ENCODE measurements at regions not wholly inside any gene's neighbourhood (a gene's known extent, or its start where the extent isn't known, plus 50 kb on each side); places are given as distances from the start of the nearest gene placed in this dataset.

DNA sequence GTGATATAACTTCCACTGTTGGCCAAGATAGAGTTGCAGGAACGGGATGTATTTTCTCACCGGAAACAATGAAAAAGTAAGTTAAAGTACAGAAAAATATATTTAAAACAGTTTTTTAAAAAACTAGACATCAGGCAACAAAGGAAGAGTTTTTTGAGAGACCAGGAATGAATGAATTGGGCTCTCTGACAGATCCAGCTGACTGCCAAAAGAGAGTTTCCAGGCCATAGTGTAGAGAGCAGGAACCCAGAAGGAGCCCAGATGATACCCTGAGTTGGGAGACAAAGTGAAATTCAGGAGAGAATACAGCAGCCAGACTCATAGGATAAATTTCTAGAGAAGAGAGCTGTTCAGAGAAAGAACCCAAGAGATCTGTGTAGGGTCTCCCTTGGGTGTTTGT, 362.6 kb upstream of the SMIM21 start:
- no peak for DNase-seq

- no peak for DNase-seq
These were observed 358.3 kb upstream of the SMIM21 start for GRCh38 chr18:75785834-75786233.

DNA sequence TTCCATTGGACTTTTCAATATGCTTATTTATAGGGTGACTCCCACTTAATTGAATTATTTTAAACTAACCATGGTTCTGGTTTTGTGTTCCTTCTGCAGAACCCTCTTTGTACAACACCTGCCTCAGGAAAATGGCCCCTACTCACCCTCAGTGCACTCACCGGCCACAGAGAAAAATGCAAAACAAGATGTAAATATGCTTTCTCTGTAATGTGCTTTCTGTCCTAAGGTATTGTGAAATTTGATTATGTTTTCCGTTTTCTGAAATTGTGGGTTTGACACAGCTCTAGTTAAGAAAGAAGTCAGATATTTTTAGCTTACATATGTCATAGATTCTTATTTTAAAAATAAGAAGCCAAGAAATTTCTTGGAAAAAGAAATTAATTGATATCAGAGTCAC, 357.7 kb upstream of the SMIM21 start:
- no peak for DNase-seq

DNA sequence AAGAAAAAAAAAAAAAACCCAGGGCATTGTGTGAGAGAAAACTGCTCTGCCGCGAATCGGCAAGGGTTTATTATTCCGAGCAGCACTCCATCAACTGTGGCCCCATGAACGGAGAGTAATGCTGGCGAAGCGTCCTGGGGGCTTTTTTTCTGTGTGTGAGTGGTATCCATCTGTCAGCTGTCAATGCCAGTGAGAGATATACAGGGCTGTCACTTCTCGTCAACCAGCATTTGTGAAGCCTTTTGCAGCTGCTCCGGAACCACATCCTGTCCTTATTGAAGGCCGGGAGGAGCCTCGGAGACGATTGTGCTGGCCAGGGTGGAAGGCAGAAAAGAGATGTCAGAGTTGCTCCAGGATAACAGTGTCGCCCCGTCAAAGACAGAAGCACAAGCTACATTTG, 356.9 kb upstream of the SMIM21 start:
- no peak for DNase-seq

- no peak for DNase-seq
These were observed 356.2 kb upstream of the SMIM21 start for GRCh38 chr18:75783566-75784281.

DNA sequence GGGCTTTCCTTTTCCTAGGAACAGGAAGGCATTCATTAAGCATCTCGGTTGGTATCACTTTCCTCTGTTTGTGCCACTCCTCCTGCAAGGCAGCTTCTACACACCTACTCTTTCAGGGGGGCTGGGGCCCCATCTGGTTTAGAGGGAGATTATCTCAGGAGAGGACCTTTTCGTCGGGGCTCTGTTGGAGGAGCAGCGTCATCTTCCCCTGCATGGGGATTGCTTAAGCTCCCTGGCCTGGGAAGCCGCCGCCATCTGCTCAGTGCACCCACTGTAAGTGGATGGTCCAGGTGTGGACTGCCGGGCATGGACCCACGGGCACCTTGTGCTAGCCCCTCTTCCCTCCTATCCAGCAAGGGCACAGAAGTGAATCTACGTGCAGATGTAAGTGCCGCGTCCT, 355.3 kb upstream of the SMIM21 start:
- DNase-seq = no peak

DNA sequence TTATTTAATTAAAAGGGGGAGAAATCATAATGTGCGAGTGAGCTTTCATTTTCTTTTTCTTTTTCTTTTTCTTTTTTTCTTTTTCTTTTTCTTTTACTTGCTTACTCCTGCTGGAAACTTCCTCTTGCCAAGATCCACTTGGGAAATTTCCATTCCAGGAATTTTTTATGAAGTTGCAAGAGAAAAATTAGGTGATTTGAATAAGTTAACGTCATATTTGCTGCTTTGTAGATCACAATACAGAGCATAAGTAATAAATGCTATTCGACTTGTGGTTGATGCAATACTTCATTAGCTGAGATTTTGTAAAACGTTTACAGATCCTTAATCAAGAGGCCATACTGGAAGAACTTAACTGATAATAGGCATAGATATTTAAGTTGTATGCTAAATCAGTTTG, 354.7 kb upstream of the SMIM21 start:
- no peak for DNase-seq

GRCh38 chr18:75779910-75780309, 352.4 kb upstream of the SMIM21 start:
- no peak for DNase-seq

- no peak for DNase-seq
These were observed 351.9 kb upstream of the SMIM21 start for GRCh38 chr18:75779450-75779849.

DNA sequence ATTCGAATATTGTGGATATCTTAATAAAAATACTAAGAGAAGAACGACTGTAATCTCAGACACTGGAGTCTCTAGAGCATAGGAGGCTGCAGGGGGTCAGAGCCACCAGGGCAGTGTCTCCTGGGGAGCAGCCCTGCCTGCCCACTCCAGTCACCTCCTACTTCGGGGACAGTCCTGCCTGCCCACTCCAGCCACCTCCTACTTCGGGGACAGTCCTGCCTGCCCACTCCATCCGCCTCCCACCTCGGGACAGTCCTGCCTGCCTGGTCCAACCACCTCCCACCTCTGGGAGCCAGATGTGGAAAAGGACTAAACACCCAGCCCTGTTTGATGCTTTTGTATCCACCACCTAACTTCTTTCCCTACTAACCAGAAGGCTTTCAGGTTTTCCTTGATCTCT, 350.1 kb upstream of the SMIM21 start:
- DNase-seq = no peak

DNA sequence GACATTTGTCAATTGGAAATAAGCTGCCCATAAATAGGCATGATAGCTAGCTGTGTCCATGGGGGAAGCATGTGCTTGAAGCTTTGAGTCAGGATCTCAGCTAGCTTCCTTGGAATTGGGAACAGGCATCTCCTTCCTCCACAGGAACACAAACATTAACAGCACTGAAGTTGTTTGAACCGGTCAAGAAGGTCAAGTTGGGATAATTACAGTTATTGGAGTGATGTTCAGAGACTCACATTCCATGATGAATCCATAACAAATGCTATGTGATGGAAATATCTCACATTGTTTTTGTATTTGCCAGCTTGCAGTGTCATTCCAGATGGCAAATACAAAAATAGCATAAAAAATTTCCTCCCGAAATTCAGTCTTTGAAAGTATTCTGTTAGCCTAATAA, 347.6 kb upstream of the SMIM21 start:
- no peak for DNase-seq

DNA sequence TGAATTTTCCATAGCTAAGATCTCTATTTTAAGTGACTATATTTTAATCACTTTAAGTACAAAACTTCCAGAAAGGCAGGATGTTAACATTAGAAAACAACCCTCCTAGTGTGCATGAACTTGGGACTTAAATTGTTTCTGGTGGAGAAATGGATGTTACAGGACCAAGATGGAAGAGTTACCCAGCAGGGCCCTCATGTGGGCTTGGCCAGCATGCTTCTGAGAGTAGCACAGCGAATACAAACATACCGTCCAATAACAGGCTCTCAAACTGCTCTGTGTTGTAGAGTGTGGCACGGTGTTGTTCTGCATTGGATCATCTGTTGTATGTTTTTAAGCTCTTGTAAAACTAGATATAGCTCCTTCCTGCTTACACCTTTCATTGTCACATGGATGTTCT, 346.1 kb upstream of the SMIM21 start:
- DNase-seq = no peak

- no peak for DNase-seq
These were observed 335.3 kb upstream of the SMIM21 start for GRCh38 chr18:75762758-75763157.

- no peak for DNase-seq
These were observed 332.7 kb upstream of the SMIM21 start for GRCh38 chr18:75760208-75760607.

DNA sequence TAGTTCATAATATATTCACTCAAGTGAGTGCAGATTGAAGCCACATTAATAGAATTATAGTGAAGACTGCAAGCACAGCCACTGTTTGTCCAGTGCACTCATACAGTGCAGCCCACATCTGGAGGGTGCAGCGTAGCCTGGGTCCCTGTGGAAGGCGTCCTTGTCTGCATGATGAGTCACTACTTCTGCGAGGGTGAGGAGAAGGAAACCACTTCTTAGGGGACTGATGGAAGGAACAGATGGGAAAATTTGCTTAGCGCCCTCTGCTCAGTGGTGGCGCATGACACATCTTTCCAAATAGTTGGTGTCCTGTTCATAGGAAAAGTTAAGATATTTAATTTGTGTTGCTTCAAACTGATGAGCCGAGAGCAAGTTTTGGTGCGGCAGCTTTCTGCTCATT, 330.4 kb upstream of the SMIM21 start:
- no peak for DNase-seq

GRCh38 chr18:75754433-75754832, 326.9 kb upstream of the SMIM21 start:
- DNase-seq = no peak

DNA sequence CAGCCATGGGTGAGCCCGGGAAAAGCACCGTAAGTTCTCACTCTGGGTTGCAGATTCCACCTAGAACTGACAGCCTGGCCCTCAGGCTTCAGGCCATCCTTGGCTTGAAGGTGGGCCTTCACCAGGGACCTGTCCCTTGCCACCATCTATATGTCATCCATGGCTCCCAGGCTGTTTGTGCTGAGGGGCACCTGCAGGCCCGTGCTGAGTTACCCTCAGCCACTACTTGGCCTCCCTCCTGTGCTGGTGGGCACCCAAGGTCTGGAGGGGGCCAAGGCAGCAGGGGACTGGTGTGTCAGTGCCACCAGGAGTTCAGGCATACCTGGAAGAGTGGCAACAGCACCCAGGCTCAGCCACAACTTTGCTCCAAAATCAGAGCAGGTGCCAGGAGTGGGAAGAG, 326.2 kb upstream of the SMIM21 start:
- DNase-seq = no peak

- DNase-seq = no peak
These were observed 325.3 kb upstream of the SMIM21 start for GRCh38 chr18:75752740-75753263.

DNA sequence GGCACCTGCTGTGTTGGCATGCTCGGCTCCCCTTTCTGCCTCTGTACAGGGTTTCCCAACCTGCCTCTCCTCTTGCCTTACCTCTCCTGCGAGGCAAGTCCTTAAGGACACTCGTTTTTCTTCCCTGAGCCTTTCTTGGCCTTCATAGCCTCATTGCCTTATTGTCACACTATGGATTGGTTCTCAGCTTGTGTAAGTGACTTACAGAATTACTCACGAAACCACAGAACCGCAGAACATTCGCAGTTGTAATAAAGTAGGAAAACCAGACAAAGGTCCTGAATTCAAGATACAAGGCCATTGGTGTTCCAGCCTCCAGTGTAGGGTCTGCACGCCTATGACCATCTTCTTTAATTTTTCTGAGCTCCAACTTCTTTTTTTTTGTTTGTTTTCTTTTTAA, 317.6 kb upstream of the SMIM21 start:
- no peak for DNase-seq

DNA sequence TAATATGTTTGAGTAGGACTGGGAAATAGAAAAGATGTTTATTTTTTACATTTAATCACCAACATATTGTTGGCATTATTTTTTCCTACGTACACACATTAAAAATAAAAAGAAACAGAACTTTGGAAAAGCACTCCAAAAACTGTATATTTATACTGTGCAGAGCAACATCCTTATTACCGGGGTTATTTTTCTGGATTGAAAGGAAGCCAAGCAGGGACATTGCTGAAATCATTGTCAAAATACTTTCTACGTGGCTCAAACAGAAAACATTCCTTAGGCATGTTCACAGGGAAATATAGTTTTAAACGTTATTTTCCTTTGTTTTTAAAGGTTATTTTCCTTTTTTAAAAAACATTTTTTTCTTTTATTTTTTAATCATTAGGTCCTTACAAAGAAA, 315.0 kb upstream of the SMIM21 start:
- no peak for DNase-seq

GRCh38 chr18:75739682-75740081, 312.2 kb upstream of the SMIM21 start:
- DNase-seq = no peak

DNA sequence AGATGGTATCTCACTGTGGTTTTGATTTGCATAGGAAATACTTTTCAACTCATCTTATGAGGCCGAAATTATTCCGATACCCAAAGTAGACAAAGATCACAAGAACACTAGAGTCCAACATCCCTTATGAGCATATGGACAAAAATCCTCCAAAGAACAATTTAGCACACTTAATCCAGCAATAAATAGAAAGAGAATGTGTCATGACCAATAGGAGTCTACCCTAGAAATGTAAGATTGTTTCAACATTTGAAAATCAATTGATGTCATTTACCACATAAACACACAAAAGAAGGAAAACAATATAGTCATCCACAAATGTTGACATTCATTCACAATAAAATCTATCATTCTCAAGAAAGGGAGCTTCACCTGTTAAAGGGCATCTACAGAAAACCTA, 307.8 kb upstream of the SMIM21 start:
- DNase-seq = no peak

GRCh38 chr18:75730249-75730648, 302.7 kb upstream of the SMIM21 start:
- no peak for DNase-seq

- no peak for DNase-seq
These were observed 301.1 kb upstream of the SMIM21 start for GRCh38 chr18:75728621-75729020.

GRCh38 chr18:75727456-75727855, 300.0 kb upstream of the SMIM21 start:
- DNase-seq = peak; percentile 29 to 54

Measured in stimulated activated CD4-positive, alpha-beta T cell treated with anti-CD3 and anti-CD28 coated beads, Interleukin-2, amount 100 ng/mL, for 24 hours (primary cell).